MM.1S (cell line): ENCODE measurements at regions not wholly inside any gene's neighbourhood (a gene's known extent, or its start where the extent isn't known, plus 50 kb on each side); places are given as distances from the start of the nearest gene placed in this dataset.

Source experiments
- DNase-seq: peaks from one replicate; pipeline ENCODE4 v3.0.0-alpha.2; 2015
- H2AFZ ChIP-seq: fragments of 300-600 bp; sonication (generic); 2 replicates; pipeline ENCODE4 v1.6.0; 2016; ENCODE audit warnings: antibody characterized with exemption, low read length
- H3F3A ChIP-seq: fragments of 300-600 bp; sonication (generic); 2 replicates; pipeline ENCODE4 v1.6.1; 2016; ENCODE audit warnings: mild to moderate bottlenecking, antibody characterized with exemption, low read length, moderate library complexity, mixed read lengths; ENCODE audit not compliant: insufficient read depth
- H3K27ac ChIP-seq: fragments of 300-600 bp; sonication (generic); 2 replicates; pipeline ENCODE4 v1.5.1; 2016; ENCODE audit warnings: mild to moderate bottlenecking, low read length
- H3K27me3 ChIP-seq: fragments of 300-600 bp; sonication (generic); replicated peaks from 2 replicates; pipeline ENCODE4 v1.6.0; 2016; ENCODE audit warnings: low read length; ENCODE audit not compliant: insufficient read depth
- H3K36me3 ChIP-seq: fragments of 300-600 bp; sonication (generic); replicated peaks from 2 replicates; pipeline ENCODE4 v1.6.1; 2016; ENCODE audit warnings: mild to moderate bottlenecking, low read length, mixed read lengths; ENCODE audit not compliant: insufficient read depth
- H3K4me1 ChIP-seq: fragments of 300-600 bp; sonication (generic); 2 replicates; pipeline ENCODE4 v1.6.1; 2016; ENCODE audit warnings: low read length, mixed read lengths
- H3K4me2 ChIP-seq: fragments of 300-600 bp; sonication (generic); 2 replicates; pipeline ENCODE4 v1.6.0; 2016; ENCODE audit warnings: low read depth, low read length
- H3K4me3 ChIP-seq: fragments of 300-600 bp; sonication (generic); 2 replicates; pipeline ENCODE4 v1.5.1; 2016; ENCODE audit warnings: low read length, mixed read lengths
- H3K79me2 ChIP-seq: fragments of 300-600 bp; sonication (generic); 2 replicates; pipeline ENCODE4 v1.6.1; 2016; ENCODE audit warnings: mixed run types, low read length, mixed read lengths
- H3K9ac ChIP-seq: fragments of 300-600 bp; sonication (generic); 2 replicates; pipeline ENCODE4 v1.6.1; 2016; ENCODE audit warnings: low read length, mixed read lengths
- H3K9me2 ChIP-seq: fragments of 300-600 bp; sonication (generic); replicated peaks from 2 replicates; pipeline ENCODE4 v1.6.1; 2016; ENCODE audit warnings: mild to moderate bottlenecking, low read length, mixed read lengths; ENCODE audit not compliant: insufficient read depth
- H3K9me3 ChIP-seq: fragments of 300-600 bp; sonication (generic); replicated peaks from 2 replicates; pipeline ENCODE4 v1.6.1; 2016; ENCODE audit warnings: mild to moderate bottlenecking, low read length, mixed read lengths; ENCODE audit not compliant: insufficient read depth
- H4K20me1 ChIP-seq: fragments of 300-600 bp; sonication (generic); 2 replicates; pipeline ENCODE4 v1.6.1; 2016; ENCODE audit warnings: mild to moderate bottlenecking, low read length, moderate library complexity, mixed read lengths; ENCODE audit not compliant: insufficient read depth
- CTCF ChIP-seq: fragments of 300-600 bp; sonication (generic); IDR thresholded peaks from 2 replicates; pipeline ENCODE4 v1.5.1; 2016; ENCODE audit warnings: antibody characterized with exemption, low read length, mixed read lengths
- EZH2 ChIP-seq: fragments of 300-600 bp; sonication (generic); optimal IDR thresholded peaks from 2 replicates; pipeline ENCODE3; 2017; ENCODE audit warnings: low read depth, mild to moderate bottlenecking, antibody characterized with exemption, low read length, mixed read lengths
- EZH2phosphoT487 ChIP-seq: fragments of 300-600 bp; sonication (generic); IDR thresholded peaks from 2 replicates; pipeline ENCODE4 v1.6.1; 2018; ENCODE audit warnings: antibody characterized with exemption, low read length

DNA sequence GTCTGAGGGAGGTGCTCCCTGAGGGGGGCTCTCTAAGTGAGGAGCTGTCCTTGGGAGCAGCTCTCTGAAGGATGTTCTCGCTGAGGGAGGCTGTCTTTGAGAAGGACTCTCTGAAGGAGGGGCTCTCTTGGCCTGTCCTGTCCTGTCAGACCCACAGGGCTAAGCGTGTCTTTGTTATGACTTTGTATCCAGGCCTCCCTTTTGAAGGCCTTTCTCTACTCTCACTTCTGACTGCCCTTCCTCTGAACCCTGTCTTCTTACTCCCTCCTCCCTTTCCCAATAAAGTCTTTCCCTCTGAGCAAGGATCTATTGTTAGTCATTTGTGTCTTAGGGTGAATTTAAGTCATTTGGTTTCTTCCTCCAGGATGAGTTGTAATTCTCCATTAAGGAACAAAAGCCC lies 330.1 kb upstream of the PLET1 start:
- Histone ChIP-seq H3F3A (no peaks in the 10 kb centered on the region), H3K4me3 (no peak overlapping the region), H3K9me3 (no peaks in the 10 kb centered on the region), H3K4me1 (no peaks in the 10 kb centered on the region), H3K79me2 (no peaks in the 10 kb centered on the region), H3K36me3 (no peaks in the 10 kb centered on the region), H3K4me2 (no peak overlapping the region), H3K9me2 (no peaks in the 10 kb centered on the region), H3K27me3 (no peaks in the 10 kb centered on the region), H3K9ac (no peak overlapping the region), H2AFZ (no peak overlapping the region), H4K20me1 (no peaks in the 10 kb centered on the region), H3K27ac (no peak overlapping the region)
- TF ChIP-seq EZH2phosphoT487 (no peak), EZH2 (no peak), CTCF (no peak)
- DNase-seq: no peak

GRCh38 chr11:112593440-112593839 lies 332.8 kb upstream of the PLET1 start:
- TF ChIP-seq CTCF (no peak), EZH2phosphoT487 (no peak), EZH2 (no peak)
- no peaks in the 10 kb centered on the region for H3K36me3 ChIP-seq
- no peak for DNase-seq
- no peaks in the 10 kb centered on the region for H3K9me3 ChIP-seq
- no peaks in the 10 kb centered on the region for H3K79me2 ChIP-seq
- no peaks in the 10 kb centered on the region for H4K20me1 ChIP-seq
- H3K27me3 ChIP-seq: no peaks in the 10 kb centered on the region
- H3K27ac ChIP-seq: no peak overlapping the region
- H2AFZ ChIP-seq: no peak overlapping the region
- H3K4me2 ChIP-seq: no peak overlapping the region
- no peak overlapping the region for H3K9ac ChIP-seq
- H3K4me1 ChIP-seq: no peaks in the 10 kb centered on the region
- no peak overlapping the region for H3K4me3 ChIP-seq
- H3F3A ChIP-seq: no peaks in the 10 kb centered on the region
- H3K9me2 ChIP-seq: no peaks in the 10 kb centered on the region

DNA sequence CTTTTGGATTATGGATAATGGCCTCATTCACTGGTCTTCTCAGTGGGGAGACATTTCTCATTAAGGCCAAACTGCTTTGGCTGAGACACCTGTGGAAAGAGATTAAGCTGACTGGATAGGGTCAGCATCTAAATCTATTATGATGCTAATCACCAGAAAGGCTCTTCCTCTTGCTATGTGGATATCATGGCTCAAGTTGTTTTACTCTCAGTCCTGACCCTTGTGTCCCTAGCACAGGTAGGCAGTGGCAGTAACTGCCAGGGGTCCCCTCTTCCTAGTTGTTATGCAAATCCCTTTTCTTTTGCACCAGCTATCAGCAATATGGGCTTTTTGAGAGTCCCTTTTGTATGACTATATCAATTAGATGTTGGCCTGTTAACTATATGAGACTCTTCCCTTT lies 335.7 kb upstream of the PLET1 start:
- H3K9me3 ChIP-seq: no peaks in the 10 kb centered on the region
- no peaks in the 10 kb centered on the region for H3K9me2 ChIP-seq
- no peak overlapping the region for H2AFZ ChIP-seq
- no peaks in the 10 kb centered on the region for H3K79me2 ChIP-seq
- no peak overlapping the region for H3K4me3 ChIP-seq
- H3K27ac ChIP-seq: no peak overlapping the region
- no peak for DNase-seq
- no peak overlapping the region for H3K4me2 ChIP-seq
- no peaks in the 10 kb centered on the region for H3K36me3 ChIP-seq
- H3K4me1 ChIP-seq: no peaks in the 10 kb centered on the region
- TF ChIP-seq EZH2 (no peak), EZH2phosphoT487 (no peak), CTCF (no peak)
- H3F3A ChIP-seq: no peaks in the 10 kb centered on the region
- no peaks in the 10 kb centered on the region for H4K20me1 ChIP-seq
- H3K9ac ChIP-seq: no peak overlapping the region
- H3K27me3 ChIP-seq: no peaks in the 10 kb centered on the region
